Esophagus (tissue), 2 donors: ENCODE measurements at regions not wholly inside any gene's neighbourhood (a gene's known extent, or its start where the extent isn't known, plus 50 kb on each side); places are given as distances from the start of the nearest gene placed in this dataset.

Source experiments
- H3K27ac ChIP-seq, 2 donors: one replicate each; pipeline ENCODE4 v1.5.1; 2013; ENCODE audit warnings: low read depth in 2 of 2, mild to moderate bottlenecking in 2 of 2, inconsistent platforms in 1 of 2, low read length in 1 of 2, moderate library complexity in 1 of 2
- H3K27me3 ChIP-seq, 2 donors: one replicate each; pipeline ENCODE4 v1.6.1; 2013; ENCODE audit warnings: low read length in 2 of 2, control low read depth in 1 of 2, mild to moderate bottlenecking in 1 of 2; ENCODE audit not compliant: insufficient read depth in 2 of 2, control insufficient read depth in 1 of 2
- H3K36me3 ChIP-seq, 2 donors: one replicate each; pipeline ENCODE4 v1.6.1; 2013; ENCODE audit warnings: low read length in 1 of 2; ENCODE audit not compliant: control insufficient read depth in 2 of 2, insufficient read depth in 2 of 2
- H3K4me1 ChIP-seq, 2 donors: one replicate each; pipeline ENCODE4 v1.6.1; 2013; ENCODE audit warnings: low read length in 1 of 2; ENCODE audit not compliant: control insufficient read depth in 2 of 2, insufficient read depth in 2 of 2
- H3K4me3 ChIP-seq, 2 donors: one replicate each; pipeline ENCODE4 v1.5.1; 2013; ENCODE audit warnings: low read length in 2 of 2, mild to moderate bottlenecking in 2 of 2, low read depth in 1 of 2, moderate library complexity in 1 of 2
- H3K9me3 ChIP-seq, 2 donors: one replicate each; pipeline ENCODE4 v1.6.1; 2013; ENCODE audit warnings: mild to moderate bottlenecking in 2 of 2, low read depth in 1 of 2, low read length in 1 of 2, moderate library complexity in 1 of 2; ENCODE audit not compliant: control insufficient read depth in 2 of 2, insufficient read depth in 1 of 2
- WGBS, 2 donors: extraction: QIAGEN DNeasy Blood & Tissue Kit; methylation state at CpG; one replicate each; pipeline ENCODE4 v1.1.7; 2013; 5-methylcytosine and 5-hydroxymethylcytosine counted together
- donor health status: healthy with polysubstance abuse.
- donor health status: Bipolar disorder and iron deficiency.

GRCh38 chr3:190224456-190224855, 97.8 kb downstream of the CLDN1 start:
- H3K4me3 ChIP-seq: no peak overlapping the region
- no peak overlapping the region for H3K27ac ChIP-seq
- no peaks in the 10 kb centered on the region for H3K27me3 ChIP-seq
- H3K9me3 ChIP-seq: no peaks in the 10 kb centered on the region
- 77 to 80% methylated on average over 4 of the region's 4 CpGs for WGBS, 2 donors
- peaks cover 0 to 2% of the 10 kb centered on the region in 2 donors for H3K4me1 ChIP-seq
- H3K36me3 ChIP-seq: no peaks in the 10 kb centered on the region

GRCh38 chr3:190222916-190223315, 99.3 kb downstream of the CLDN1 start:
- H3K4me3 ChIP-seq: no peak overlapping the region
- WGBS, 2 donors: 74 to 84% methylated on average over 4 of the region's 4 CpGs

GRCh38 chr3:190222360-190222759, 99.9 kb downstream of the CLDN1 start:
- no peaks in the 10 kb centered on the region for H3K36me3 ChIP-seq
- H3K4me3 ChIP-seq: no peak overlapping the region
- H3K27ac ChIP-seq: no peak overlapping the region
- 87 to 88% methylated on average over 3 of the region's 3 CpGs for WGBS, 2 donors
- H3K4me1 ChIP-seq: no peaks in the 10 kb centered on the region
- no peaks in the 10 kb centered on the region for H3K27me3 ChIP-seq
- no peaks in the 10 kb centered on the region for H3K9me3 ChIP-seq

More at GRCh38 chr3:190222916-190223315, 99.3 kb downstream of the CLDN1 start:
- no peaks in the 10 kb centered on the region for H3K36me3 ChIP-seq
- no peaks in the 10 kb centered on the region for H3K27me3 ChIP-seq
- no peak overlapping the region for H3K27ac ChIP-seq
- peaks cover 0 to under 1% of the 10 kb centered on the region in 2 donors for H3K4me1 ChIP-seq
- H3K9me3 ChIP-seq: no peaks in the 10 kb centered on the region

- WGBS, 2 donors: 71 to 87% methylated on average over 1 of the region's 1 CpG
- Histone ChIP-seq H3K4me3 (no peak overlapping the region), H3K9me3 (no peaks in the 10 kb centered on the region), H3K4me1 (no peaks in the 10 kb centered on the region), H3K36me3 (no peaks in the 10 kb centered on the region), H3K27me3 (no peaks in the 10 kb centered on the region), H3K27ac (no peak overlapping the region)
These were observed 99.7 kb upstream of the P3H2 start for GRCh38 chr3:190220362-190220761.

GRCh38 chr3:190217081-190217480, 96.4 kb upstream of the P3H2 start:
- Histone ChIP-seq H3K27ac (no peak overlapping the region), H3K36me3 (no peaks in the 10 kb centered on the region), H3K4me3 (no peak overlapping the region), H3K27me3 (no peaks in the 10 kb centered on the region), H3K4me1 (no peaks in the 10 kb centered on the region), H3K9me3 (no peaks in the 10 kb centered on the region)
- 60 to 61% methylated on average over 3 of the region's 3 CpGs for WGBS, 2 donors

GRCh38 chr3:190213727-190214126, 93.0 kb upstream of the P3H2 start:
- no peaks in the 10 kb centered on the region for H3K27me3 ChIP-seq
- H3K4me3 ChIP-seq: no peak overlapping the region
- H3K27ac ChIP-seq: no peak overlapping the region
- no peaks in the 10 kb centered on the region for H3K36me3 ChIP-seq
- no peaks in the 10 kb centered on the region for H3K4me1 ChIP-seq
- no peaks in the 10 kb centered on the region for H3K9me3 ChIP-seq

GRCh38 chr3:190210608-190211007, 89.9 kb upstream of the P3H2 start:
- Histone ChIP-seq H3K27me3 (no peaks in the 10 kb centered on the region), H3K36me3 (no peaks in the 10 kb centered on the region), H3K4me1 (no peaks in the 10 kb centered on the region), H3K9me3 (no peaks in the 10 kb centered on the region), H3K27ac (no peak overlapping the region), H3K4me3 (no peak overlapping the region)
- 82 to 96% methylated on average over 1 of the region's 1 CpG for WGBS, 2 donors

- 41 to 69% methylated on average over 1 of the region's 1 CpG for WGBS, 2 donors
- Histone ChIP-seq H3K9me3 (no peaks in the 10 kb centered on the region), H3K4me3 (no peak overlapping the region), H3K36me3 (no peaks in the 10 kb centered on the region), H3K27ac (no peak overlapping the region), H3K4me1 (no peaks in the 10 kb centered on the region), H3K27me3 (no peaks in the 10 kb centered on the region)
These were observed 88.8 kb upstream of the P3H2 start for GRCh38 chr3:190209533-190209932.

GRCh38 chr3:190208196-190208595, 87.5 kb upstream of the P3H2 start:
- Histone ChIP-seq H3K36me3 (no peaks in the 10 kb centered on the region), H3K27ac (no peak overlapping the region), H3K4me3 (no peak overlapping the region), H3K4me1 (no peaks in the 10 kb centered on the region), H3K27me3 (no peaks in the 10 kb centered on the region), H3K9me3 (no peaks in the 10 kb centered on the region)
- 94 to 100% methylated on average over 1 of the region's 1 CpG for whole genome bisulfite sequencing, 2 donors

GRCh38 chr3:190205739-190206138, 85.0 kb upstream of the P3H2 start:
- Histone ChIP-seq H3K4me3 (no peak overlapping the region), H3K9me3 (no peaks in the 10 kb centered on the region), H3K27ac (no peak overlapping the region), H3K36me3 (no peaks in the 10 kb centered on the region), H3K4me1 (no peaks in the 10 kb centered on the region), H3K27me3 (no peaks in the 10 kb centered on the region)
- WGBS, 2 donors: 43 to 53% methylated on average over 1 of the region's 1 CpG
